ENCODE measurements at regions not wholly inside any gene's neighbourhood (a gene's known extent, or its start where the extent isn't known, plus 50 kb on each side); places are given as distances from the start of the nearest gene placed in this dataset.
A peak's percentile ranks its signal among the peaks of the same experiment; 100 is the strongest.

DNA sequence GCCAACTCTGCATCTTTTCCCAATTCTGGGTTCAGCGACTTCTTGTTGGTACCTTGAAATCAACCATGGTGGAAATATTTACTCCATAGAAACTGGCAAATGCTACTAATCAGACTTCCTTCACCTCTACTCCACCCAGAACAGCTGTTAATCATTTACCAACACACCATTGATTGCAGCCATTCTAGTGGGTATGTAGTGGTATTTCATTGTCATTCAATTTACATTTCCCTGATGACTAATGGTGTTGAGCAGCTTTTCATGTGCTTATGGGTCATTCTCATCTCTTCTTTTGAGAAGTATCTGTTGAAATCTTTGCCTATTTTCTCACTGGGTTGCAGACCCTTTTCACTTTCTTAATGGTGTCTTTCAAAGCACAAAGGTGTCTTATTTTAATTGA, 122.4 kb upstream of the MSX2 start:
- Histone ChIP-seq H3K4me3 (no peak overlapping the region), H3K36me3 (no peaks in the 10 kb centered on the region), H3K9me3 (no peaks in the 10 kb centered on the region), H3K4me1 (no peaks in the 10 kb centered on the region), H3K27ac (no peak overlapping the region), H3K27me3 (peaks cover 18% of the 10 kb centered on the region)
- 95% methylated on average over 1 of the region's 1 CpG for WGBS
- TF ChIP-seq POLR2AphosphoS5 (IDR thresholded peaks at IDR 0.05), result no peak
- TF ChIP-seq POLR2A (IDR thresholded peaks at IDR 0.05), result no peak
- no peak for TF ChIP-seq EP300 (IDR thresholded peaks at IDR 0.05)
- TF ChIP-seq, protein P1, sequence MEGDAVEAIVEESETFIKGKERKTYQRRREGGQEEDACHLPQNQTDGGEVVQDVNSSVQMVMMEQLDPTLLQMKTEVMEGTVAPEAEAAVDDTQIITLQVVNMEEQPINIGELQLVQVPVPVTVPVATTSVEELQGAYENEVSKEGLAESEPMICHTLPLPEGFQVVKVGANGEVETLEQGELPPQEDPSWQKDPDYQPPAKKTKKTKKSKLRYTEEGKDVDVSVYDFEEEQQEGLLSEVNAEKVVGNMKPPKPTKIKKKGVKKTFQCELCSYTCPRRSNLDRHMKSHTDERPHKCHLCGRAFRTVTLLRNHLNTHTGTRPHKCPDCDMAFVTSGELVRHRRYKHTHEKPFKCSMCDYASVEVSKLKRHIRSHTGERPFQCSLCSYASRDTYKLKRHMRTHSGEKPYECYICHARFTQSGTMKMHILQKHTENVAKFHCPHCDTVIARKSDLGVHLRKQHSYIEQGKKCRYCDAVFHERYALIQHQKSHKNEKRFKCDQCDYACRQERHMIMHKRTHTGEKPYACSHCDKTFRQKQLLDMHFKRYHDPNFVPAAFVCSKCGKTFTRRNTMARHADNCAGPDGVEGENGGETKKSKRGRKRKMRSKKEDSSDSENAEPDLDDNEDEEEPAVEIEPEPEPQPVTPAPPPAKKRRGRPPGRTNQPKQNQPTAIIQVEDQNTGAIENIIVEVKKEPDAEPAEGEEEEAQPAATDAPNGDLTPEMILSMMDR (IDR thresholded peaks at IDR 0.05), result no peak
- no peak for DNase-seq (ENCODE audit: low spot score in 2 of 2)

DNA sequence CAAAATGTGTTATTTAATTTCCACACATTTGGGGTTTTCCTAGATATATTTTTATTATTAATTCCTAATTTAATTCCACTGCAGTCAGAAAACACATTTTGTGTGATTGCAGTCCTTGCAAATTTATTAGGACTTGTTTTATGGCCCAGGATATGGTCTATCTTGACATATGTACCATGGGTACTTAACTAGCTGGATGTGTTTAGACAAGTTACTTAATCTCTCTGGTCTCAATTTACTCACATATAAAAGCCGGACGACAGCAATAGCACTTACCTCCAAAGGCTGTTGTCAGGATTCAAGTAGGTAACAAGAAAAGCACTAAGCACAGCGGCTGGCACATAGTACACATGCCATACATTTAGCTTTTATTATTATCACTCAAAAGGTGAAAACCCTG, 118.2 kb upstream of the MSX2 start:
- H3K4me3 ChIP-seq, result no peak overlapping the region
- H3K36me3 ChIP-seq, result no peaks in the 10 kb centered on the region
- no peak for DNase-seq (ENCODE audit: low spot score in 2 of 2)
- TF ChIP-seq, protein P1 (IDR thresholded peaks at IDR 0.05), result no peak
- TF ChIP-seq POLR2A (IDR thresholded peaks at IDR 0.05) (no peak), EP300 (IDR thresholded peaks at IDR 0.05) (no peak), POLR2AphosphoS5 (IDR thresholded peaks at IDR 0.05) (no peak)
- no peak overlapping the region for H3K27ac ChIP-seq
- no peaks in the 10 kb centered on the region for H3K9me3 ChIP-seq
- peaks cover 11% of the 10 kb centered on the region for H3K4me1 ChIP-seq
- 86% methylated on average over 3 of the region's 3 CpGs for WGBS
- H3K27me3 ChIP-seq, result peaks cover 12% of the 10 kb centered on the region

DNA sequence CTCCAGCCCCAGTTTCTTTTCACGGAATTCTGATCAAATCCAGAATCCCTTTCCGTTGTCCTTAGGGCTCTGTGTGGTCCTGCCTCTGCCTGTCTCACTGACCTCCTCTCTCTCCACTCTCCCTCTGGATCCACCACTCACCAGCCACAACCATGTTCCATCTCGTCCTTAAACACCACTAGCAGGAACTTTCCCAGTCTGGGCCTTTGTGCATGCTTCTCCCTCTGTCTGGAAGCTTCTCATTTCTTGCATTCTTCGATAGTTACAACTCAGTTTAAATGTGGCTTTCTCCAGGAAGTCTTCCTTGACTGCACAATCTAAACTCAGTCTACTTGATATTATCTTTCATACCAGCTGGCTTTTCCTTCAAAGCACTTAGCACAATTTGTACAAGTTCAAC, 117.7 kb upstream of the MSX2 start:
- H3K27ac ChIP-seq, result no peak overlapping the region
- WGBS, result 66% methylated on average over 4 of the region's 4 CpGs
- no peak for DNase-seq (ENCODE audit: low spot score in 2 of 2)
- no peaks in the 10 kb centered on the region for H3K9me3 ChIP-seq
- peaks cover 8% of the 10 kb centered on the region for H3K27me3 ChIP-seq
- no peak overlapping the region for H3K4me3 ChIP-seq
- peaks cover 14% of the 10 kb centered on the region for H3K4me1 ChIP-seq
- no peak for TF ChIP-seq EP300 (IDR thresholded peaks at IDR 0.05)
- TF ChIP-seq POLR2AphosphoS5 (IDR thresholded peaks at IDR 0.05), result no peak
- no peak for TF ChIP-seq POLR2A (IDR thresholded peaks at IDR 0.05)
- TF ChIP-seq, protein P1 (IDR thresholded peaks at IDR 0.05), result no peak
- no peaks in the 10 kb centered on the region for H3K36me3 ChIP-seq

DNA sequence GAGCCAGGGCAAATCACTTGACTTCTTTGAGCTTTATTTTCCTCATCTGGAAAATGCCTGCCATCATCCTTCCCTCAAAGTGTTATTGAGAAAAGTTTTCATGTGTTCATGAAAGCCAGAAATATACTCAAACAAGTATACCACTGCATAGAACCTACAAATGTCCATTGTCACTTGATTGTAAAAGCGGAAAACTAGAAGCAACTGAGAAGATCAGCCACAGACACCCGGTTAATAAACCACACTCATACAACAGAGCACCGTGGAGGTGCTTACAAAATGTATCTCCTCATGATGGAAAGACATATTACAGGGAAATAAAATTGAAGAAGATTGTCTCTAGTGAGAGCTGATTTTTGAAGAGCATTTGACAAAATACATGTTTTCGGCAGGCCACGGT, 117.2 kb upstream of the MSX2 start:
- TF ChIP-seq POLR2AphosphoS5 (IDR thresholded peaks at IDR 0.05) (no peak), POLR2A (IDR thresholded peaks at IDR 0.05) (no peak), EP300 (IDR thresholded peaks at IDR 0.05) (no peak)
- TF ChIP-seq, protein P1 (IDR thresholded peaks at IDR 0.05), result no peak
- 95% methylated on average over 5 of the region's 5 CpGs for WGBS
- DNase-seq (ENCODE audit: low spot score in 2 of 2), result no peak
- H3K4me3 ChIP-seq, result no peak overlapping the region
- peaks cover 6% of the 10 kb centered on the region for H3K27me3 ChIP-seq
- H3K4me1 ChIP-seq, result peaks cover 14% of the 10 kb centered on the region
- no peak overlapping the region for H3K27ac ChIP-seq
- no peaks in the 10 kb centered on the region for H3K36me3 ChIP-seq
- no peaks in the 10 kb centered on the region for H3K9me3 ChIP-seq

- TF ChIP-seq EP300 (IDR thresholded peaks at IDR 0.05), result no peak
- 71% methylated on average over 9 of the region's 9 CpGs for WGBS
Measured at GRCh38 chr5:174607916-174608315, 116.5 kb upstream of the MSX2 start.

GRCh38 chr5:174608631-174609097, 115.7 kb upstream of the MSX2 start:
- H3K9me3 ChIP-seq, result no peaks in the 10 kb centered on the region
- TF ChIP-seq POLR2AphosphoS5 (IDR thresholded peaks at IDR 0.05), result no peak
- no peak for TF ChIP-seq EP300 (IDR thresholded peaks at IDR 0.05)
- TF ChIP-seq, protein P1 (IDR thresholded peaks at IDR 0.05), result no peak
- no peak for TF ChIP-seq POLR2A (IDR thresholded peaks at IDR 0.05)
- DNase-seq (ENCODE audit: low spot score in 2 of 2), result peak in 1 of 2 donors; percentile 64
- peaks cover 4% of the 10 kb centered on the region for H3K27me3 ChIP-seq
- no peak overlapping the region for H3K27ac ChIP-seq
- no peaks in the 10 kb centered on the region for H3K36me3 ChIP-seq
- 15% methylated on average over 12 of the region's 14 CpGs for WGBS
- H3K4me3 ChIP-seq, result peak overlapping the region; percentile 6
- peaks cover 18% of the 10 kb centered on the region for H3K4me1 ChIP-seq

More at GRCh38 chr5:174607916-174608315, 116.5 kb upstream of the MSX2 start:
- Histone ChIP-seq H3K4me1 (peaks cover 18% of the 10 kb centered on the region), H3K27me3 (peaks cover 4% of the 10 kb centered on the region), H3K9me3 (no peaks in the 10 kb centered on the region), H3K36me3 (no peaks in the 10 kb centered on the region), H3K27ac (no peak overlapping the region), H3K4me3 (no peak overlapping the region)
- DNase-seq (ENCODE audit: low spot score in 2 of 2), result no peak

Measured in suprapubic skin (tissue), 4 donors.